Activated CD4-positive, alpha-beta T cell treated with anti-CD3 and anti-CD28 coated beads for 36 hours (primary cell): ENCODE measurements at regions not wholly inside any gene's neighbourhood (a gene's known extent, or its start where the extent isn't known, plus 50 kb on each side); places are given as distances from the start of the nearest gene placed in this dataset.

Source experiments
- ATAC-seq: fragments of 200-7000 bp; cut with Tn5 transposase; one replicate; pipeline ENCODE4 v1.10.0; 2021; ENCODE audit warnings: mild to moderate bottlenecking, moderate library complexity
- CTCF ChIA-PET: fragments of 350-600 bp; sonication (Branson Sonifier 250); formaldehyde crosslinking; loops from one replicate; lab custom pipeline; 2021; ENCODE audit warnings: antibody characterized with exemption; lab: Charles Lee
- POLR2A ChIA-PET: fragments of 350-600 bp; sonication (Branson Sonifier 250); formaldehyde crosslinking; loops from one replicate; lab custom pipeline; 2021; ENCODE audit warnings: antibody characterized with exemption, inconsistent platforms; lab: Charles Lee
- DNase-seq: peaks from one replicate; pipeline ENCODE4 v3.0.0-alpha.2; 2020
- H3K27ac Mint-ChIP-seq: one replicate; pipeline ENCODE4 v1.8.0; 2021; ENCODE audit warnings: mixed read lengths
- H3K27me3 Mint-ChIP-seq: one replicate; pipeline ENCODE4 v1.8.0; 2021; ENCODE audit warnings: mixed read lengths
- H3K36me3 Mint-ChIP-seq: one replicate; pipeline ENCODE4 v1.8.0; 2021; ENCODE audit warnings: low read depth, mixed read lengths
- H3K4me1 Mint-ChIP-seq: one replicate; pipeline ENCODE4 v1.8.0; 2021; ENCODE audit warnings: mixed read lengths
- H3K4me3 Mint-ChIP-seq: one replicate; pipeline ENCODE4 v1.8.0; 2021; ENCODE audit warnings: mild to moderate bottlenecking, moderate library complexity, mixed read lengths
- H3K9me3 Mint-ChIP-seq: one replicate; pipeline ENCODE4 v1.8.0; 2021; ENCODE audit warnings: low read depth, mixed read lengths
- intact Hi-C, 2 experiments: fragments of 100-400 bp; cut with DNase I in 1 of 2; cut with micrococcal nuclease in 1 of 2; formaldehyde crosslinking; loops; one replicate each; pipeline versions ENCODE4 v1.14.2 to v1.15.1; 2022 to 2024; cut with DNase I, micrococcal nuclease

GRCh38 chr15:94815914-94816313, 584.6 kb downstream of the MCTP2 start:
- POLR2A ChIA-PET, result no interaction called here
- no peaks in the 10 kb centered on the region for H3K4me1 Mint-ChIP-seq
- no peak overlapping the region for H3K27ac Mint-ChIP-seq
- DNase-seq (no peak), ATAC-seq (no peak)
- H3K4me3 Mint-ChIP-seq, result no peak overlapping the region
- CTCF ChIA-PET, result no interaction called here
- intact Hi-C loops, result no loop called here
- H3K9me3 Mint-ChIP-seq, result no peaks in the 10 kb centered on the region
- H3K27me3 Mint-ChIP-seq, result no peaks in the 10 kb centered on the region
- H3K36me3 Mint-ChIP-seq, result no peaks in the 10 kb centered on the region

GRCh38 chr15:94829887-94830884, 598.8 kb downstream of the MCTP2 start:
- intact Hi-C loops, result no loop called here
- peaks cover 3% of the 10 kb centered on the region for H3K9me3 Mint-ChIP-seq
- CTCF ChIA-PET, result interaction anchor here (0.9 kb wide), 1 partner anchor 53 kb away, joined by 4 read pairs; no protein-coding TSS in a partner anchor

GRCh38 chr15:94834000-94834399, 602.6 kb downstream of the MCTP2 start:
- H3K9me3 Mint-ChIP-seq, result peaks cover 3% of the 10 kb centered on the region
- no peaks in the 10 kb centered on the region for H3K27me3 Mint-ChIP-seq
- no peaks in the 10 kb centered on the region for H3K36me3 Mint-ChIP-seq
- no peaks in the 10 kb centered on the region for H3K4me1 Mint-ChIP-seq
- intact Hi-C loops, result no loop called here
- H3K4me3 Mint-ChIP-seq, result no peak overlapping the region
- no peak overlapping the region for H3K27ac Mint-ChIP-seq
- DNase-seq, result no peak
- ChIA-PET POLR2A (no interaction called here), CTCF (no interaction called here)
- no peak for ATAC-seq

More at GRCh38 chr15:94829887-94830884, 598.8 kb downstream of the MCTP2 start:
- no peaks in the 10 kb centered on the region for H3K4me1 Mint-ChIP-seq
- POLR2A ChIA-PET, result no interaction called here
- no peaks in the 10 kb centered on the region for H3K27me3 Mint-ChIP-seq
- no peaks in the 10 kb centered on the region for H3K36me3 Mint-ChIP-seq
- DNase-seq, result no peak
- no peak overlapping the region for H3K27ac Mint-ChIP-seq
- no peak for ATAC-seq
- H3K4me3 Mint-ChIP-seq, result no peak overlapping the region

GRCh38 chr15:94834494-94834893, 603.1 kb downstream of the MCTP2 start:
- H3K36me3 Mint-ChIP-seq, result no peaks in the 10 kb centered on the region
- DNase-seq (no peak), ATAC-seq (no peak)
- no peak overlapping the region for H3K4me3 Mint-ChIP-seq
- intact Hi-C loops, result no loop called here
- ChIA-PET POLR2A (no interaction called here), CTCF (no interaction called here)
- no peaks in the 10 kb centered on the region for H3K4me1 Mint-ChIP-seq
- no peak overlapping the region for H3K27ac Mint-ChIP-seq
- H3K27me3 Mint-ChIP-seq, result no peaks in the 10 kb centered on the region
- H3K9me3 Mint-ChIP-seq, result peaks cover 3% of the 10 kb centered on the region

GRCh38 chr15:94838281-94838680, 606.9 kb downstream of the MCTP2 start:
- CTCF ChIA-PET, result no interaction called here

GRCh38 chr15:94840794-94841783, 609.7 kb downstream of the MCTP2 start:
- no peaks in the 10 kb centered on the region for H3K4me1 Mint-ChIP-seq
- no peak for ATAC-seq
- ChIA-PET CTCF (no interaction called here), POLR2A (no interaction called here)
- DNase-seq, result no peak
- H3K9me3 Mint-ChIP-seq, result peaks cover 1% of the 10 kb centered on the region
- intact Hi-C loops, result no loop called here
- no peak overlapping the region for H3K27ac Mint-ChIP-seq
- peaks cover 30% of the 10 kb centered on the region for H3K27me3 Mint-ChIP-seq
- no peak overlapping the region for H3K4me3 Mint-ChIP-seq
- H3K36me3 Mint-ChIP-seq, result no peaks in the 10 kb centered on the region

More at GRCh38 chr15:94838281-94838680, 606.9 kb downstream of the MCTP2 start:
- POLR2A ChIA-PET, result no interaction called here
- Mint-ChIP-seq H3K4me3 (no peak overlapping the region), H3K27me3 (peaks cover 11% of the 10 kb centered on the region), H3K9me3 (peaks cover 1% of the 10 kb centered on the region), H3K4me1 (no peaks in the 10 kb centered on the region), H3K36me3 (no peaks in the 10 kb centered on the region), H3K27ac (no peak overlapping the region)
- ATAC-seq, result no peak
- intact Hi-C loops, result no loop called here
- DNase-seq, result no peak

- Mint-ChIP-seq H3K9me3 (peaks cover 1% of the 10 kb centered on the region), H3K4me3 (no peak overlapping the region), H3K4me1 (no peaks in the 10 kb centered on the region), H3K36me3 (no peaks in the 10 kb centered on the region), H3K27me3 (peaks cover 38% of the 10 kb centered on the region), H3K27ac (no peak overlapping the region)
- ATAC-seq, result no peak
- DNase-seq, result no peak
- ChIA-PET POLR2A (no interaction called here), CTCF (interaction anchor here (0.6 kb wide), 1 partner anchor 1912 kb away, joined by 3 read pairs; no protein-coding TSS in a partner anchor)
- intact Hi-C loops, result no loop called here
These were observed 611.7 kb downstream of the MCTP2 start for GRCh38 chr15:94843060-94843459.

GRCh38 chr15:94844198-94844537, 612.8 kb downstream of the MCTP2 start:
- intact Hi-C loops, result no loop called here
- H3K27ac Mint-ChIP-seq, result no peak overlapping the region
- DNase-seq (no peak), ATAC-seq (no peak)
- H3K4me1 Mint-ChIP-seq, result no peaks in the 10 kb centered on the region
- ChIA-PET POLR2A (no interaction called here), CTCF (no interaction called here)
- no peak overlapping the region for H3K4me3 Mint-ChIP-seq
- H3K9me3 Mint-ChIP-seq, result peaks cover 3% of the 10 kb centered on the region
- H3K36me3 Mint-ChIP-seq, result no peaks in the 10 kb centered on the region
- peaks cover 41% of the 10 kb centered on the region for H3K27me3 Mint-ChIP-seq

GRCh38 chr15:94844538-94845389, 613.4 kb downstream of the MCTP2 start:
- Mint-ChIP-seq H3K4me3 (no peak overlapping the region), H3K27me3 (peaks cover 42% of the 10 kb centered on the region), H3K9me3 (peaks cover 4% of the 10 kb centered on the region), H3K27ac (no peak overlapping the region), H3K4me1 (no peaks in the 10 kb centered on the region), H3K36me3 (no peaks in the 10 kb centered on the region)
- DNase-seq, result no peak
- ChIA-PET CTCF (no interaction called here), POLR2A (interaction anchor here (0.6 kb wide), 1 partner anchor 321 kb away, joined by 5 read pairs; no protein-coding TSS in a partner anchor)
- ATAC-seq, result no peak
- intact Hi-C loops, result no loop called here

GRCh38 chr15:94845390-94845716, 614.0 kb downstream of the MCTP2 start:
- H3K4me1 Mint-ChIP-seq, result no peaks in the 10 kb centered on the region
- no peak overlapping the region for H3K4me3 Mint-ChIP-seq
- ChIA-PET POLR2A (interaction anchor here (0.6 kb wide), 1 partner anchor 321 kb away, joined by 5 read pairs; no protein-coding TSS in a partner anchor), CTCF (no interaction called here)
- H3K27me3 Mint-ChIP-seq, result peaks cover 42% of the 10 kb centered on the region
- peaks cover 4% of the 10 kb centered on the region for H3K9me3 Mint-ChIP-seq
- no peak overlapping the region for H3K27ac Mint-ChIP-seq
- ATAC-seq (no peak), DNase-seq (no peak)
- no peaks in the 10 kb centered on the region for H3K36me3 Mint-ChIP-seq
- intact Hi-C loops, result no loop called here

- POLR2A ChIA-PET, result no interaction called here
- Mint-ChIP-seq H3K4me3 (no peak overlapping the region), H3K27ac (no peak overlapping the region), H3K4me1 (no peaks in the 10 kb centered on the region), H3K9me3 (peaks cover 4% of the 10 kb centered on the region), H3K36me3 (no peaks in the 10 kb centered on the region), H3K27me3 (peaks cover 38% of the 10 kb centered on the region)
- DNase-seq, result no peak
- CTCF ChIA-PET, result no interaction called here
- intact Hi-C loops, result no loop called here
- no peak for ATAC-seq
These were observed 616.0 kb downstream of the MCTP2 start for GRCh38 chr15:94847325-94847724.
